T-helper 1 cell treated with Interleukin-12 subunit alpha and Interleukin-12 subunit beta and Interleukin-4 antibody, amounts not matched to agents 30 ng/mL and 1 ng/mL, for 36 hours (primary cell): ENCODE measurements at regions not wholly inside any gene's neighbourhood (a gene's known extent, or its start where the extent isn't known, plus 50 kb on each side); places are given as distances from the start of the nearest gene placed in this dataset.
"Not testable (repeated sequence)": the region's sequence is repeated elsewhere in the genome, so short reads cannot be mapped to it uniquely, and the experiment has no call there.

ENCODE experiments used
- intact Hi-C: fragments of 100-400 bp; cut with micrococcal nuclease; formaldehyde crosslinking; loops from one replicate; pipeline ENCODE4 v1.15.1; 2024

DNA sequence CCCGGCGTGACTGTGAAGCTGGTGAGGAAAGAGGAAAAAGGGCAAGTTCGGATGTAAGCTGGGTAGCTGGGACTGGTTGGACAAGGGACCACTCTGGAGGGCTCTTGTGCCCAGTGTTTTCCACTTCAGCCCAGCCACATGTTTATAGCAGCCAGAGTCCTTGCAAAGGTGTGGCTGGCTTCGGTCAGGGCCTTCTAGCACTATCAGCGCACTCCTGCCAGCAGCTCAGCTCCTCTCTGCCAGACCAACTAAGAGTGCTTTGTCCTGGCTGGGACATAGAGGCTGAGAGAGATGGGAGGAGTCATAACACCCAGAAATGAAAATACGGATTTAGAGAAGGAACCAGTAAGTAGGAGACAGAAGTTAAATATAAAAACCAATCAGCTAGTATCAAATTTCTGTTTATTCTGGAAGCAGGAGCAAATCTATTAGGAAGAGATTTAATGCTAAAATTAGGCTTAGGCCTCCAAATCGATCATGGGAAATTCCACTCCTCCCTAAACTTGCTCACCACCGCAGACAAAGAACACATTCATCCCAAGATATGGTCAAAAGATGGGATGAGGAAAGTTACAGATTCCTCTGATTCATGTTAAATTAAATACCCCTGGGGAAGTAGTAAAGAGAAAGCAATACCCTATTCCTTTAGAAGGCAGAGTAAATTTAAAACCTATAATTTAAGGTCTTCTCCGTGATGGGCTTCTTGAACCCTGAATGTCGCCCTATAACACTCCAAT, 135.0 kb downstream of the RALA start:
- intact Hi-C loops: no loop called here

DNA sequence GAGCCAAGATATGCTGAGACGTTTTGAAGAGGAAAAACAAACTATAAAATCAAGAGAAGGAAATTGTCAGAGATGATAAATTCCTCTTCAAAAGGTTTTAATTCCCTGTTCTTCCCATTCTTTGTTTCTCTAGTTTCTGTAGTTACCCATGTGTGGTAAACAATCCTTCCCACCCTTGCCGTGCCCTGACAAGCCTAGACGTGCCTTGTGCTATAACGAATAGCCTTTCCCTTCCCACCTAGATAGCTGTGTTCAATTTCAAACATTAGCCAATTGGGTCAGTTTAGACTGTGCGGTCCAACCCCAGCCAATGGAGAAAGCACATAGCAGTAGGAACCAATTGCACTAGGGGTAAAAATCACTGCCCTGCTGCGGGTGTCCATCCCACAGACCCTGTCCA, 138.1 kb downstream of the RALA start:
- intact Hi-C loops: no loop called here

DNA sequence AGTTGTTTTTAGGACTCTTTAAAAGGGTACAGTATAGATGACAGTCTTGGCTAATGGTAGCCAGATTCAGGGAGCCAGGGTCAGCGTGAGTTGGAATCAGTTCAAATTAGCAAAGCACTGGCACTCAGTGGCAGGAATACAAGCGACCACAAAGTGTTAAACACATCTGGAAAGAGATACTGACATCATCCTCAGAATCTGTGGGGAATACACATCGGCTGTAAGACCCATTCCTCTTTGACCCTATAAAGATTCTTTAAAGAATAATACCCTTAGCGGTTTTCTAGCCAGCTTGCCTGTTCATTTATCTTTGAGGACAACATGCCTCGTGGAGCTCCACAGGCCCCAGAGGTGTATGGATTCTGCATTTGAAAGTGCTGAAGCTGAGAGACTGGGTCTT, 139.1 kb downstream of the RALA start:
- intact Hi-C loops: not testable (repeated sequence)

DNA sequence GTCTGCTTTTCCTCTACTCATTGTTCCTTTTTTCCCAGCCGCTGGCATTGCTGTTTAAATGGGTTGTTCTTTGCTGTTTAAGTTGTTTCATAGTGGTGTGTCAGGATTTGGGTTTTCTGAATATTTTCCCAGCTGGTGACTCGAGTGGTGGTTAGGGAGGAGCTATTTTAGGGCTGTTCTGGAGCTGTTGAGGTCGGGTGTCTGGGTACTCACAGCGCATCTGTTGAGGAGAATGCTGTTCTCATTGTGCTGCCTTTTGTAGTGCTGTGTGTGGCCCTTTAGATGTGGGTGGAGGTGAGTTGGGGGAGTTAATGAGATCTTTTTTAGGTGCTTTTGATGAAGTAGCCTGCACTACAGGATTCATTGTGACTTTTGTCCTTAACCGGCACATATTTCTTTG, 139.5 kb downstream of the RALA start:
- intact Hi-C loops: not testable (repeated sequence)

DNA sequence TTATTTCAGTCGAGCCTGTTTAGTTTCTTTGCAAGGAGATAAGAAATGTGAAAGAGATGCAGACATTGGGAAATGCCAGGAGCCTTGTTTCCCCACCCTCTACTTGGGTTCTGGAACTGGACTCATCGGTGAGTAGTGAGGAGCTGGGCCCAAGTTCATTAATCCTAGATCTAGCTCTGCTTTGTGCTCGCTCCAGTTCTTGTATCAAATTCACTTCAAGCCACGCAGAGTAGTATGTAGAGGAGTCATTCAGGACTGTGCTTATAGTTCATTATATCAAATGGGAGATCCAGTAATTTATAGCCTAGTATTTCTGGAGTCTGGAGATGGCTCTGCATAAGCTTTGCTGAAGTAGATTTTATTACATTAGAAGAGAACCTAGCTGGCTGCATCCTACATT, 142.5 kb downstream of the RALA start:
- intact Hi-C loops: not testable (repeated sequence)

DNA sequence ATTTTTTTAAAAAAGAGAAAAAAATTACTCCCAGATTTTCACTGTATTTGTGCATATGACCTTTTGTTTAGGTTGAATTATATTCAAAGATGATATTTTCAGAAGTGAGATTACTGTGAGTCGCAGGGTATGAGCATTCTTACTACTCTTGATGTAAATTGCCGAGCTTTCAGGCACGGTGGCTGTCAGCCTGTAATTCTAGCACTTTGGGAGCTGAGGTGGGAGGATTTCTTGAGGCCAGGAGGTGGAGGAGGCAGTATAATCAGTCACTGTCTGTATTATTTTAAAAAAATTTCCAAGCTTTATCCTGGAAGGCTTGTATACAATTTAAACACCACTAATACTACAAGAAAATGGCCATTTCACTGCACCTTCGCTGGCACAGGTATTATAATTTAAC, 145.1 kb downstream of the RALA start:
- intact Hi-C loops: not testable (repeated sequence)

DNA sequence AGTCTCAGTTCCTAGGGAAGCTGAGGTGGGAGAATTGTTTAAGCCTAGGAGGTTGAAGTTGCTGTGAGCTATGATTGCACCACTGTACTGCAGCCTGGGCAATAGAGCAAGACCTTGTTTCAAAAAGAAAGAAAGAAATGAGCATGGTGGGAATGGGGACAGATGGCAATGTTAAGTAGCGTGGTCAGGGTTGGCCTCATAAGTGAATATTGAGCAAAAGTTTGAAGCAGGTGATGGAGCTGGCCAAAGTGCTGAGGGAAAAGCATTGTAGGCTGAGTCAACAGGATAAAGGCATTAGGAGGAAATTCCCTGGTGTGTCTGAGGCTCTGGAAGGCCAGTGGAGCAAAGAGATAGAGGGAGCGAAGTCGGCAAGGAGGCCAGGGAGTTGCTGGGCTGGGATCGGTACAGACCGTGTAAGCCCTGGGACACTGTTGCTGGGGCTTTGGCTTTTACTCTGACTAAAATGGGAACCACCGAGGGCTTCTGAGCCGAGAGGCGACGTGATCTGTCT, 151.0 kb downstream of the RALA start:
- intact Hi-C loops: not testable (repeated sequence)

DNA sequence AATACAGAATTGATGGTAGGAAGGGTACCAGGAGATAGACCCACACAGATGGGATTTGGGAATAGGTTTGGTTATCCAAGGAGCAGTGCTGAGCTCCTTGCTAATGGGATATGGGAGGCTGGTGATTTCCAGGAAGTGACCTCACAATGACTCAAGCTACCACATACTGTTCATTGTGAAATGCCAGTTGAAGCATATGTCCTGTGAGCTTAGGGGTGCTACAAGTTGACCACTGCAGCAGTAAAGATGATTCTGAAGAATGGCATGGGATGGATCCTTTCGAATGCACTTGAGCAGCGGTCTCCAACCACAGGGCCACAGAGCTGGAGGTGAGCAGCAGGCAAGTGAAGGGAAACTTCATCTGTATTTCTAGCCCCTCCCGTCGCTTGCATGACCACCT, 158.2 kb downstream of the RALA start:
- intact Hi-C loops: not testable (repeated sequence)

DNA sequence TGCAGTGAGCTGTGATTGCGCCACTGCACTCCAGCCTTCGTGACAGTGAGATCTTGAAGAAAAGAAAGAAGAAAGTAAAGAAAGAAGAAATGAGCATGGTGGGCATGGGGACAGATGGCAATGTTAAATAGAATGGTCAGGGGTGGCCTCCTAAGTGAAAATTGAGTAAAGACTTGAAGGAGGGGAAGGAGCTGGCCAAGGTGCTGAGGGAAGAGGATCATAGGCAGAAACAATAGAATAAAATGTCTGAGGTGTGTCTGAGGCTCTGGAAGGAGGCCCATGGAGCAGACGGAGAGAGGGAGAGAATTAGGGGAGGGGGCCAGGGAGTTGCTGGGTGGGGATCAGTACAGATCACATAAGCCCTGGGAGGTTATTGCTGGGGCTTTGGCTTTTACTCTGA, 163.1 kb downstream of the RALA start:
- intact Hi-C loops: not testable (repeated sequence)

DNA sequence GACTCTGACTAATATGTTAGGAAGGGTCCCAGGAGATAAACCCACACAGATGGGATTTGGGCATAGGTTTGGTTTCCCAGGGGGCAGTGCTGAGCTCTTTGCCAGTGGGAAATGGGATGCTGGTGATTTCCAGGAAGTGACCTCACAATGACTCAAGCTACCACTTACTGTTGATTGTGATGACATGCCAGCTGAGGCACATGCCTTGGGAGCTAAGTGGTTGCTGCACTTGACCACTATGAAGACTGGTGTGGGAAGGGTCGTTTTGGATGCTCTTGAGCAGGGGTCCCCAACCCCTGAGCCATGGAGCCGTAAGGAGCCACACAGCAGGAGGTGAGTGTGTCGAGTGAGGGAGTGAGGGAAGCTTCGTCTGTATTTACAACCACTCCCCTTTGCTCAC, 159.0 kb upstream of the CDK13 start:
- intact Hi-C loops: not testable (repeated sequence)

DNA sequence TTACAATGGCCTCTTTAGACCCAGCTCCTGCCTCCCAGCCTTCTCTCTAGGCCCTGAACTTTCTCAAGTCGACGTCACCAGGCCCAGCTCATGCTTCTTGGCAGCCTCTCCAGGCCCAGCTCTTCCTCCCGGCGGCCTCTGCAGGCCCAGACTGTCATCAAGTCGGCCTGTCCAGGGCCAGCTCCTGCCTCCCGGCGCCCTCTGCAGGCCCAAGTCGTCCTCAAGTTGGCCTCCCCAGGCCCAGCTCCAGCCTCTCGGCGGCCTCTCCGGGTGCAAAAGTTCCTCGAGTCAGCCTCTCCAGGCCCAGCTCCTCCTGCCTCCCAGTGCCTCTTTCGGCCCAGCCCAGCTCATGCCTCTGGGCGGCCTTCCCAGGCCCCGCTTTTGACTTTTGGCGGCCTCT, 158.1 kb upstream of the CDK13 start:
- intact Hi-C loops: not testable (repeated sequence)

DNA sequence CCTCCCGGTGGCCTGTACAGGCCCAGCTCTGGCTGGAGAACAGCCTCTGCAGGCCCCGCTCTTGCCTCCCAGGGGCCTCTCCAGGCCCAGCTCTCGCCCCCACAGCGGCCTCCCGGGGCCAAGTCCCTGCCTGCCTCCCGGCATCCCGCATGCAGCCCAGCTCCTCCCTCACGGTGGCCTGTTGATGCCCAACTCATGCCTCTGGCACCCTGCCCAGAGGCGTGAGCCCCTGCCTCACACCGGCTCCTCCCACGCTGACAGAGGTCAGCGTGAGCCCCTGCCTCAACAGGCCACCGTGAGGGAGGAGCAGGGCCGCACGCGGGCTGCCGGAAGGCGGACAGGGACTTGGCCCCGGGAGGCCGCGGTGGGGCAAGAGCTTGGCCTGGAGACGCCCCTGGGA, 157.0 kb upstream of the CDK13 start:
- intact Hi-C loops: not testable (repeated sequence)

DNA sequence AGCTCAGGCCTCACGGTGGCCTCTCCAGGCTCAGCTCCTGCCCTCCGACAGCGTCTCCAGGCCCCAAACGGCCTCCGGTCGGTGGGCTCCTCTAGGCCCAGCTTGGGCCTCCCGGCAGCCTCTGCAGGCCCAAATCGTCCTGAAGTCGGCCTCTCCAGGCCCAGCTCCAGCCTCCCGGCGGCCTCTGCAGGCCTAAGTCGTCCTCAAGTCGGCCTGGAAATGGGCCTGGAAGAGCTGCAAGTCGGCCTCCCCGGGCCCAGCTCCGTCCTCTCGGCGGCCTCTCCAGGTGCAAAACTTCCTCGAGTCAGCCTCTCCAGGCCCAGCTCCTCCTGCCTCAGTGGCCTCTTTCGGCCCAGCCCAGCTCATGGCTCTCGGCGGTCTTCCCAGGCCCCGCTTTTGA, 156.2 kb upstream of the CDK13 start:
- intact Hi-C loops: not testable (repeated sequence)

DNA sequence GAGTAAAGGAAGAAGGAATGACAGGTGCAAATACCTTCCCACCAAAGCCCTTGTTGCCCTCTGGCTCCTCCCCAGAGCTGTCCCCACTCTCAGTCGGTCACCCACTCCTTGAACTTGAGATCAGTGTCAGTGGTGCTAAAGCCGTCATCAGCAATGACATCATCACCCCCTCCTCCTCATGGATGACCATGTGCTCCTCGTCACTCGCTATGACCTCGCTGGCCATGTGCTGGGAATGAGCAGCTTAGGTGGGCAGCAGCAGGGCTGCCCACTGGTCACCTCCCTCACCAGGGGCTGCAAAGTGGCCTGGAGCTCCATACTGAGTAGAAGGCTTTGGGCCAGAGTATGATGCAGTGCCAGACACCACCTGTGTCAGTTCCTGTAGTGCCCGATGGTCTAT, 153.1 kb upstream of the CDK13 start:
- intact Hi-C loops: not testable (repeated sequence)

DNA sequence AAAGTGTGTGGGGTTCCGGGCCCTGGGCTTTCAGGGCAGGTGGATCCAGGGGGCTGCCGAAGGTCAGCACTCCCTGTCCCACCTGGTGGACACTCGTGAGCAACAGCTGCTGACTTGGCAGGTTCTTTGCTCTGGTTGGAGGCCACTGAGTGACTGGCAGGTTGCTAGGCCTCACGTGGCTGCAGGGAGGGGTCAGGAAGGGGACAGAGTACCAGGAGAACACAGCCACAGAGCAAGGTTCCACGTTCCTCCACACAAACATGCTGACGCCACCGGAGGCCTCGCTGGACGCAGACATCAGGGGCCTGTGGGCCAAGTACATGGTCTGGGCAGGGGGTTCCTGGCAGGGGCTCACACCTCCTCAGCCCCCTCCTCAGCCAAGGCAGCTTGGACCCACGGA, 152.0 kb upstream of the CDK13 start:
- intact Hi-C loops: not testable (repeated sequence)

DNA sequence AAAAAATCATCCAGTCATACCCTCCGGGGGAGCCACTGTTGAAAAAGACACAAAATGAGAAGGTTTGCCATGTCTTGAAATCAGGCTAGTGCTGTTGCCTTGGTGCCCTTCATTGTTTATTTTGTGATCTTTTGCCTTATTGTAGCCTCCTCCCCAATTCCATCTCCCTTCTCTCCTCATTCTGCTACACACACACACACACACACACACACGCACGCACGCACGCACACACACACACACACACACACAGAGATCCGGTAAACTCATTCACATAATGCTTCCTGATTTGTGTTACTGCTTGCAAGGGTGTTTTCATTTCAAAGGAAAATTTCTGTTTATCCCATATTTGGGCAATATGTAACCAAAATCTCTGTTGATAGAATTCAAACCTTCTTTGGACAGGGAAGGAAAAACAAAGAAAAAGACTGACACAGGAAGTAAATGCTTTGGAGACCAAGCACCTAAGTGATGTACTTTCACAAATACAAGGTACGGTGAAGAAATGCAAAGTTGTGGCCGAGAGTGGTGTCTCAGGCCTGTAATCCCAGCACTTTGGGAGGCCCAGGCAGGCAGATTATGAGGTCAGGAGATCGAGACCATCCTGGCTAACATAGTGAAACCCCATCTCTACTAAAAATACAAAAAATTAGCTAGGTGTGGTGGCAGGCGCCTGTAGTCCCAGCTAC, 141.1 kb upstream of the CDK13 start:
- intact Hi-C loops: no loop called here

DNA sequence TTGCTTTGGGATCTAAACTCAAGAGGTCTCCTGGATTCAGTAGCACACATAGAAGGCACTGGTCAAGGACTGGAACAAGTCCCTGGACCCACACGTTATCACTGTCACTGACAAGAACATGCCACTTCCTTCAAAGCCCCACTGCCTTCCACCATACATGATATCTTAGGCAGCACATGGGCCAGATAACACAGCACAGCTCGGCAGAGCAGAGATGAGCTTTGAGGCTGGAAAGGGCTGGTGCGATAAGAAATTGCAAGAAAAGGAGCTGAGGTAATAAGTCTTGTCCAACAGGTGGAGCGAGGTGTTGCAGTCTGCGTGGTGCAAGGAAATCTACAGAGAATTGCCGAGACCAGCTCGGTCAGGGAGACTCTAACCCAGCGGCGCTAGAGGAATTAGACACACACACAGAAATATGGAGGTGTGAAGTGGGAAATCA, 139.8 kb upstream of the CDK13 start:
- intact Hi-C loops: no loop called here

DNA sequence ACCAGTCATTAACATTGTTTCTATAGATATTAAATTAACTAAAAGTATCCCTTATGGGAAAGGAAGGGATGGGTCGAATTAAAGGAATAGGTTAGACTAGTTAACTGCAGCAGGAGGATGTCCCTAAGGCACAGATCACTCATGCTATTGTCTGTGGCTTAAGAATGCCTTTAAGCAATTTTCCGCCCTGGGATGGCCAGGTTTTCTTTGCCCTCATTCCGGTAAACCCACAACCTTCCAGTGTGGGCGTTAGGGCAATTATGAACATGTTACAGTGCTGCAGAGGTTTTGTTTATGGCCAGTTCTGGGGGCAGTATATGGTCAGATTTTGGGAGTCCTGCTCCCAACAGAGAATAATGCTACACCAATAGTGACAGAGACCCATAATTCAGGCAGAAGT, 139.3 kb upstream of the CDK13 start:
- intact Hi-C loops: no loop called here

DNA sequence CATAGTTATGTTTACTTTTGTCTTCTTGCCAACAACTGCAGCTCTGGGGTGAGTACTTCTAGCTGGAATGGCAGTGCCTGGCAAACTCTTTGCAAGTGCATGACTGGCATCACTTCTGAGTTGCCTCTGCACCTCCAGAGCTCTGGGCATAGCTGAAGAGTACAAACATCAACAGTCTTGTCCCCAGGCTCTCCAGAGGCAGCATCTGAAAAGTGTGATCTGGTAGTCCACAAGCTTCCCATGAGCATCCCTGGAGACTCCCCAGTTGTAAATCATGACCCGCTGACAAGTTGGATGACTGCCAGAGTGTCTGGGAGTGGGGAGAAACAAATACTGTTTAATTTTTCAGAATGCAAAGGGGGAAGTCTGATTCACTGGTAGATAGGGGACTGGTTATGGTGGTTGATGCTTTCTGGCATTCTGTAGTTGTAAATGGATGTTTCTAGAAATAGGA, 138.9 kb upstream of the CDK13 start:
- intact Hi-C loops: no loop called here

DNA sequence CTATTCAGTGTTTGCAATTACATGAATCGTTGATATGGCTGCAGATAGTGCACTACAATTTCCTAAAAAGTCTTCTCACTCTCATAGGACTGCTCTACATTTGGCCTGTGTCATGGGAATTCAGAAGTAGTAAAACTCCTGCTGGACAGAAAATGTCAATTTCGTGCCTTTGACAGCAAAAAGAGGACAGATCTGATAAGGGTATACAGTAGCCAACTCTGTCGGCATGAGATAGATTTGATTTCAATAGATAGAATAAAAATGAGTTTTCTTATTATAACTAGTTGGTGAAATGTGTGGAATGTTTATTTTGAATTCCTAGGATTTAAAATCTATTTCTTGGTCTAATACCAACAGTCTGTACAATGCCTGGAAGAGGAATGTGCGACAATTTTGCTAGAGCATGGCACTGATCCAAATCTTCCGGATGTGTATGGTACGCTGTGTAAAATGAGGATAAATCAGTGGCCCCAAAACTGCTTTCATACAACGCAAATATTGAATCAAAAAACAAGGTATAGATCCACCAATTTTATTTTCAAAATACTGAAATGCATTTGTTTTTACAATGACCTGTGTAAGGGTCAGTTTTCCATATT, 133.5 kb upstream of the CDK13 start:
- intact Hi-C loops: no loop called here

DNA sequence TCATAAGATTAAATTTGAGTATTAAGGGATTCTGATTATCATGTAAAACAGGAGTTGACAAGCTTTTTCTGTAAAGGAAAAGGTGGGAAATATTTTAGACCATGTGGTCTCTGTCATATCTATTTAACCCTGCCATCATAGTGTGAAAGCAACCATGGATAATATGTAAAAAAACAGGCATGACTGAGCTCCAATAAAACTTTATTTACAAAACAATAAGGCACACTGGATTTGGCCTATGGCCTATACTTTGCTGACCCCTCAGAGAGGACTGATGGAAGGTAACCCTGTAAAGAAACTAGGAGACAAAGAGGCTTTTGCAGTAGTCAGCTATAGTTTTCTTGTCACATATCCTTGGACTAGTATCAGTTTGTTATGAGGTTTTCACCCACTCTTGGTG, 130.5 kb upstream of the CDK13 start:
- intact Hi-C loops: no loop called here

DNA sequence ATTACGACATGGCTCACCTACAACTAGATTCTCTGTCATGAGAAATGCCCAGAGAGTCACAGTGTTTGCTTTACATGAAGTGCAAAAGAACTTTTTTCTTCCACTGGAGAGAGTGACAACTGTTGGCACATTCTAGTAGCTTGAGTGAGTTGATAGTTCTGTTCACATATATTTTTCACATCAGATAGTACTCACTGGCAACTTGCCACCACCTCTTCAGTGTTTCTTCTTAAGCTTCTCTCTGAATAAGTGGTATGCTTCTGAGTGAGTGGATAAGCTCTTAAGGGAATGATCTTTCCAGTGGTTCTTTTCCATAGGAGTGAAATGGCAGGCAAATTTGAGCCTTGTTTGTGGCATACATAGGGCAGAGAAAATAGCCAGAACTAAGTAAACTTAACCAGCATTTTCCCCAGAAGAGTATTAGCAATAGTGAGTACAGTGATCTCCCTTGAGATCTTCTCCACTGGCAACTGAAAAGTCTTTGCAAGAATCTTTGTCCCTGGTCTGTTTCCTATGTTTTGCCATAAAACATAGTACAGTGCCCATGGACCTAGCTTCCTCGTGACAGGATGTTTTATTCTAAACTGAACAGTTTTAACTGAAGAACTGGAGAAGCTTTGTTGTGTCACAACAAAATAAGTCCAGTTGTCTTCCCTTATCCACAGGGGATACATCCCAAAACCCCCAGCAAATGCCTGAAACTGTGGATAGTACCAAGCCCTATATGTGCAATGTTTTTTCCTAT, 125.4 kb upstream of the CDK13 start:
- intact Hi-C loops: no loop called here
